ENCODE measurements at regions not wholly inside any gene's neighbourhood (a gene's known extent, or its start where the extent isn't known, plus 50 kb on each side); places are given as distances from the start of the nearest gene placed in this dataset.

DNA sequence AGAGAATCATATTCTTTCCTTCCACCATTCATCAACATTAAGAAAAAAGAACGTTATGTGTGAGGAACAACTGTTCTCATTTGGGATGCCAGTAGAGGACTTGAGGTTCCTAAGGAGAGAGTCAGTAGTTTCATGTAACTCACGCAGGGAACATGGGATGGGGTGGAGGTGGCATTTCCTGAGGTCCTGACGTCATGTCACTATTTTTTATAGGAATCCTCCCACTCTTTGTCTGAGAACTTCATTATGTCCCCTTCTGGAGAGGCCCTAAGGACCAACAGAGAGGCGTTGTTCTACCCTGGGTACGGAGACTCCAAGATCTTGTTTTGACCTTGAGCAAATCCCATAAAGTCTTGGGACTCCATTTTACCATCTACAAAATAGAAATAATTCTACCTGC, 211.7 kb upstream of the SOX9 start:
- Histone ChIP-seq H3K79me2 (no peaks in the 10 kb centered on the region), H3K4me2 (no peak overlapping the region), H3K27me3 (no peaks in the 10 kb centered on the region), H4K20me1 (ENCODE audit: insufficient read depth, poor library complexity, severe bottlenecking) (no peaks in the 10 kb centered on the region), H2AFZ (no peak overlapping the region), H3K4me3 (no peak overlapping the region), H3K4me1 (ENCODE audit: insufficient read depth) (no peaks in the 10 kb centered on the region), H3K9me3 (ENCODE audit: low read depth) (no peaks in the 10 kb centered on the region), H3K9me2 (replicated peaks; ENCODE audit: insufficient read depth) (no peaks in the 10 kb centered on the region), H3K27ac (no peak overlapping the region), H3K36me3 (replicated peaks; ENCODE audit: insufficient read depth, low read depth) (no peaks in the 10 kb centered on the region)
- TF ChIP-seq EZH2 (IDR thresholded peaks at IDR 0.05; ENCODE audit: borderline replicate concordance) (no peak), EZH2phosphoT487 (IDR thresholded peaks at IDR 0.05; ENCODE audit: low read depth, severe bottlenecking, unreplicated experiment) (no peak)
- TF ChIP-seq, protein P1, sequence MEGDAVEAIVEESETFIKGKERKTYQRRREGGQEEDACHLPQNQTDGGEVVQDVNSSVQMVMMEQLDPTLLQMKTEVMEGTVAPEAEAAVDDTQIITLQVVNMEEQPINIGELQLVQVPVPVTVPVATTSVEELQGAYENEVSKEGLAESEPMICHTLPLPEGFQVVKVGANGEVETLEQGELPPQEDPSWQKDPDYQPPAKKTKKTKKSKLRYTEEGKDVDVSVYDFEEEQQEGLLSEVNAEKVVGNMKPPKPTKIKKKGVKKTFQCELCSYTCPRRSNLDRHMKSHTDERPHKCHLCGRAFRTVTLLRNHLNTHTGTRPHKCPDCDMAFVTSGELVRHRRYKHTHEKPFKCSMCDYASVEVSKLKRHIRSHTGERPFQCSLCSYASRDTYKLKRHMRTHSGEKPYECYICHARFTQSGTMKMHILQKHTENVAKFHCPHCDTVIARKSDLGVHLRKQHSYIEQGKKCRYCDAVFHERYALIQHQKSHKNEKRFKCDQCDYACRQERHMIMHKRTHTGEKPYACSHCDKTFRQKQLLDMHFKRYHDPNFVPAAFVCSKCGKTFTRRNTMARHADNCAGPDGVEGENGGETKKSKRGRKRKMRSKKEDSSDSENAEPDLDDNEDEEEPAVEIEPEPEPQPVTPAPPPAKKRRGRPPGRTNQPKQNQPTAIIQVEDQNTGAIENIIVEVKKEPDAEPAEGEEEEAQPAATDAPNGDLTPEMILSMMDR (IDR thresholded peaks at IDR 0.05; ENCODE audit: poor library complexity) = no peak
- 61% methylated on average over 5 of the region's 5 CpGs for WGBS (ENCODE audit: low lambda C conversion rate, missing lambda C conversion rate)
- no peak for DNase-seq (ENCODE audit: low spot score)

DNA sequence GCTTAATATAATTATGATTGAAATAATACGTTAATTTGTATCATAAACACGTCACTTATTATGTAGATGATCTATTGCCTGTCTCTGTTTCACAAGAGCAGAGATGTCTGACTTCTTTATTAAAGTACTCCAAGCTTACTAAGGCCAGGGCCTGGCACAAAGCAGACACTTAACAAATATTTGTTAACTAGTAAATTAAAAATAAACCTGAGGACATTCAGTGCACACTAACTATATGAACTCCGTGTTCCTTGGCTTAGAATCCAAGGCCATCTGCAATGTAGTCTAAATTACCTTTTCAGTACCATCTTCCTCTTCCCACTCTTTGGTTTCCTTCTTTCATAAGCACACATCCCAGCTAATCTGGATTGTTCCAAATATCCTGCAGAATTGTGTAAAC, 210.8 kb upstream of the SOX9 start:
- H2AFZ ChIP-seq = no peak overlapping the region
- H3K4me3 ChIP-seq = no peak overlapping the region
- no peaks in the 10 kb centered on the region for H4K20me1 ChIP-seq (ENCODE audit: insufficient read depth, poor library complexity, severe bottlenecking)
- TF ChIP-seq EZH2phosphoT487 (IDR thresholded peaks at IDR 0.05; ENCODE audit: low read depth, severe bottlenecking, unreplicated experiment) (no peak), EZH2 (IDR thresholded peaks at IDR 0.05; ENCODE audit: borderline replicate concordance) (no peak)
- TF ChIP-seq, protein P1 (IDR thresholded peaks at IDR 0.05; ENCODE audit: poor library complexity) = no peak
- no peaks in the 10 kb centered on the region for H3K9me2 ChIP-seq (replicated peaks; ENCODE audit: insufficient read depth)
- no peaks in the 10 kb centered on the region for H3K27me3 ChIP-seq
- DNase-seq (ENCODE audit: low spot score) = no peak
- H3K4me2 ChIP-seq = no peak overlapping the region
- H3K27ac ChIP-seq = no peak overlapping the region
- H3K79me2 ChIP-seq = no peaks in the 10 kb centered on the region
- 83% methylated on average over 3 of the region's 3 CpGs for WGBS (ENCODE audit: low lambda C conversion rate, missing lambda C conversion rate)
- H3K36me3 ChIP-seq (replicated peaks; ENCODE audit: insufficient read depth, low read depth) = no peaks in the 10 kb centered on the region
- H3K9me3 ChIP-seq (ENCODE audit: low read depth) = no peaks in the 10 kb centered on the region
- H3K4me1 ChIP-seq (ENCODE audit: insufficient read depth) = no peaks in the 10 kb centered on the region

DNA sequence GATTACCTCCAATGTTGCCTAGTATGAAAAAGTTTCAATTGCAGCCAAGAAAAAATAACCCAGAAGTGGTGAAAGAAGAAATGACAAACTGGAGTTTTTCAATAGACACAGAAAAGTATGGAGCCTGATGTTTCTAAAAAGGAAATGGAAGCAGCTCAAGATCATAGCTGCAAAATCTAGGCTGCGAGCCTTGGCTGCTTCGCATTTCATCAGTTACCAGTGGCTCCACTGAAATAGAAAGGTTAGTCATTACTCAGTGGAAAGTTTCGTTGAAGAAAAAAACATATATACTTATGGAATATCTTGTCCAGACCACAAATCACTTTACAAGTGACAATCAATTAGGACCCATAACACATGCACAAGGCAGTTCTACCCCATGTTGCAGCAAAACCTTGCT, 206.8 kb upstream of the SOX9 start:
- Histone ChIP-seq H3K36me3 (replicated peaks; ENCODE audit: insufficient read depth, low read depth) (no peaks in the 10 kb centered on the region), H3K79me2 (no peaks in the 10 kb centered on the region), H3K4me2 (no peak overlapping the region), H4K20me1 (ENCODE audit: insufficient read depth, poor library complexity, severe bottlenecking) (no peaks in the 10 kb centered on the region), H3K4me3 (no peak overlapping the region), H3K9me3 (ENCODE audit: low read depth) (no peaks in the 10 kb centered on the region), H3K4me1 (ENCODE audit: insufficient read depth) (no peaks in the 10 kb centered on the region), H2AFZ (no peak overlapping the region), H3K27ac (no peak overlapping the region), H3K9me2 (replicated peaks; ENCODE audit: insufficient read depth) (no peaks in the 10 kb centered on the region), H3K27me3 (no peaks in the 10 kb centered on the region)
- WGBS (ENCODE audit: low lambda C conversion rate, missing lambda C conversion rate) = 98% methylated on average over 3 of the region's 3 CpGs
- TF ChIP-seq EZH2phosphoT487 (IDR thresholded peaks at IDR 0.05; ENCODE audit: low read depth, severe bottlenecking, unreplicated experiment) (no peak), EZH2 (IDR thresholded peaks at IDR 0.05; ENCODE audit: borderline replicate concordance) (no peak)
- TF ChIP-seq, protein P1 (IDR thresholded peaks at IDR 0.05; ENCODE audit: poor library complexity) = no peak
- no peak for DNase-seq (ENCODE audit: low spot score)

DNA sequence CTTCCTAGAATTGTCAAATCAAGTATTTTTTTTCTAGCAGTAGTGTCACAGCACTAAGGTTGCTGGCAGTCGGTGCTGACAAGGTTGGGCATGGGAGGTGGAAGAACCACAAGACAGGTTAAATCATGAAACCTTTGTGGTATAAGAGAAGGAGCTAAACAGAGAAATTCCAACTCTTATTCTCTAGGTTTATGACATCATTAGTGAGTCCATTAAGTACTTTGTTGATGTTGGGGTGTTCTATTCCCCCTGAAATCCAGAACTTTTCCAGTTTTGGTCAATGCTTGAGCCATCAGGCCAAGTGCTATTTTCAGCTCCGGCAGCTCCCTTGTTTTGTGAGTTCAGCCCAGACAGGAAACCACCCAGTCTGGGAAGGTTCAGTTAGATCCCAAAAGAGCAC, 206.0 kb upstream of the SOX9 start:
- no peak for DNase-seq (ENCODE audit: low spot score)
- WGBS (ENCODE audit: low lambda C conversion rate, missing lambda C conversion rate) = 93% methylated on average over 2 of the region's 2 CpGs
- no peaks in the 10 kb centered on the region for H4K20me1 ChIP-seq (ENCODE audit: insufficient read depth, poor library complexity, severe bottlenecking)
- no peaks in the 10 kb centered on the region for H3K9me3 ChIP-seq (ENCODE audit: low read depth)
- H3K4me2 ChIP-seq = no peak overlapping the region
- H3K27me3 ChIP-seq = no peaks in the 10 kb centered on the region
- H3K27ac ChIP-seq = no peak overlapping the region
- H3K79me2 ChIP-seq = no peaks in the 10 kb centered on the region
- no peak overlapping the region for H2AFZ ChIP-seq
- H3K36me3 ChIP-seq (replicated peaks; ENCODE audit: insufficient read depth, low read depth) = no peaks in the 10 kb centered on the region
- TF ChIP-seq EZH2phosphoT487 (IDR thresholded peaks at IDR 0.05; ENCODE audit: low read depth, severe bottlenecking, unreplicated experiment) (no peak), EZH2 (IDR thresholded peaks at IDR 0.05; ENCODE audit: borderline replicate concordance) (no peak)
- TF ChIP-seq, protein P1 (IDR thresholded peaks at IDR 0.05; ENCODE audit: poor library complexity) = no peak
- H3K9me2 ChIP-seq (replicated peaks; ENCODE audit: insufficient read depth) = no peaks in the 10 kb centered on the region
- H3K4me1 ChIP-seq (ENCODE audit: insufficient read depth) = no peaks in the 10 kb centered on the region
- no peak overlapping the region for H3K4me3 ChIP-seq

All from hepatocyte (in vitro differentiated cells).